Liver (tissue), 3 donors: ENCODE measurements at regions not wholly inside any gene's neighbourhood (a gene's known extent, or its start where the extent isn't known, plus 50 kb on each side); places are given as distances from the start of the nearest gene placed in this dataset.

Experiments
- FOXA1 ChIP-seq: IDR thresholded peaks from 2 replicates; pipeline ENCODE4 v1.6.1; 2016; ENCODE audit warnings: antibody characterized with exemption
- MAX ChIP-seq: IDR thresholded peaks from 2 replicates; pipeline ENCODE4 v1.6.1; 2016; ENCODE audit warnings: antibody characterized with exemption
- RAD21 ChIP-seq, 2 donors: IDR thresholded peaks; 2 replicates each; pipeline ENCODE4 v1.6.1; 2016; ENCODE audit warnings: antibody characterized with exemption in 2 of 2, mild to moderate bottlenecking in 2 of 2
- TAF1 ChIP-seq: conservative IDR thresholded peaks from 2 replicates; pipeline ENCODE4 v1.6.1; 2016; ENCODE audit warnings: antibody characterized with exemption, mild to moderate bottlenecking
- YY1 ChIP-seq: IDR thresholded peaks from 2 replicates; pipeline ENCODE4 v1.6.1; 2016; ENCODE audit warnings: antibody characterized with exemption, mild to moderate bottlenecking
- TF ChIP-seq, protein P1 (sequence below): fragments of 150-350 bp; IDR thresholded peaks from 2 replicates; pipeline ENCODE4 v1.5.1; 2017; ENCODE audit warnings: improper control_type of control experiment, low read depth, low read length; ENCODE audit not compliant: missing input control
- donor health status: healthy.
- donor health status: healthy.

DNA sequence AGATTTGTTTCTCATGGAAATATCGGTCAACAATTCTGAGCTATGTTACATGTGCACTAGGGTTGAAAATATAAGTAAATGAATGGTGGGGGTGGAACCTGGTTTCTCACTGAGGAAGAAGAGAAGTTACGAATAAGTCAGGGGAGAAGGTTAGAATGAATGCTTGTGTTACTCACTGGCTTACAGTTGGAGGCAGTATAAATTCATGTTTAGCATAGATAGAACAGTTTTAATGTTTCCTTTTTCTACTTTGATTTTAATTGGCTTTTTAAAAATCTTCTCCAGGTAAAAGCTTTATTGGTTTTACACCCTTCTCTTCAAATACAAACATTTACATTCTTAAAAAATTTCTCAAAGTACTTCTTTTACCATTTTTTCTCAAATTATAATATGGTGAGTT lies 1113.7 kb downstream of the CDH11 start:
- TF ChIP-seq, protein P1, sequence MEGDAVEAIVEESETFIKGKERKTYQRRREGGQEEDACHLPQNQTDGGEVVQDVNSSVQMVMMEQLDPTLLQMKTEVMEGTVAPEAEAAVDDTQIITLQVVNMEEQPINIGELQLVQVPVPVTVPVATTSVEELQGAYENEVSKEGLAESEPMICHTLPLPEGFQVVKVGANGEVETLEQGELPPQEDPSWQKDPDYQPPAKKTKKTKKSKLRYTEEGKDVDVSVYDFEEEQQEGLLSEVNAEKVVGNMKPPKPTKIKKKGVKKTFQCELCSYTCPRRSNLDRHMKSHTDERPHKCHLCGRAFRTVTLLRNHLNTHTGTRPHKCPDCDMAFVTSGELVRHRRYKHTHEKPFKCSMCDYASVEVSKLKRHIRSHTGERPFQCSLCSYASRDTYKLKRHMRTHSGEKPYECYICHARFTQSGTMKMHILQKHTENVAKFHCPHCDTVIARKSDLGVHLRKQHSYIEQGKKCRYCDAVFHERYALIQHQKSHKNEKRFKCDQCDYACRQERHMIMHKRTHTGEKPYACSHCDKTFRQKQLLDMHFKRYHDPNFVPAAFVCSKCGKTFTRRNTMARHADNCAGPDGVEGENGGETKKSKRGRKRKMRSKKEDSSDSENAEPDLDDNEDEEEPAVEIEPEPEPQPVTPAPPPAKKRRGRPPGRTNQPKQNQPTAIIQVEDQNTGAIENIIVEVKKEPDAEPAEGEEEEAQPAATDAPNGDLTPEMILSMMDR, result no peak
- TF ChIP-seq MAX, result no peak
- TF ChIP-seq YY1, result no peak
- TF ChIP-seq FOXA1, result no peak
- no peak for TF ChIP-seq TAF1
- TF ChIP-seq RAD21 (IDR thresholded peaks at IDR 0.05), result no peak
